ENCODE measurements at regions not wholly inside any gene's neighbourhood (a gene's known extent, or its start where the extent isn't known, plus 50 kb on each side); places are given as distances from the start of the nearest gene placed in this dataset.

DNA sequence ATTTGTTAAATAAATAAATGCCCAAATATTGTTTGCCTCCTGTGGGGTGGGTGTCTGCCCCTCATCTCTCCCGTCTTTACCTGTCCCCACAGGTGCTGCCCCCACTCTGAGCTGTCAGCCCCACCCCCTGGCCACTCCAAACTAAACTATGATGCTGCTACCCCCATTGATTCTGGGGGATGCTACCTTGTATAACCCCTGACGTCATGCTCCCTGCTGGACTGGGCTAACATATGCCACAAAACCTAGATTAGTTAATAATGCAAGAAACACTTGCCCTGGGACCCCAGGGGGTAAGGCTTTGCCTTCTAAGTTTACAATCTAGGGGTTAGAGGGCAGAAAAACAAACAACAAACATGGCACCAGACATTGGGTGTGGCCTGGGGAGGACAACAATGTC is 58.6 kb downstream of the MSX1 start:
- H3K4me1 ChIP-seq (ENCODE audit: control insufficient read depth in 2 of 3, insufficient read depth in 2 of 3, low read depth in 1 of 3, low read length in 3 of 3), result no peaks in the 10 kb centered on the region
- no peak for DNase-seq
- intact Hi-C loops (cut with DNase I), result no loop called here
- H3K27me3 ChIP-seq (ENCODE audit: control insufficient read depth, insufficient read depth, low read length), result no peaks in the 10 kb centered on the region
- no peaks in the 10 kb centered on the region for H3K36me3 ChIP-seq (ENCODE audit: control insufficient read depth in 2 of 3, insufficient read depth in 3 of 3, low read length in 3 of 3)
- no peak overlapping the region for H3K4me3 ChIP-seq (ENCODE audit: low read length in 3 of 3)
- H3K9me3 ChIP-seq (ENCODE audit: control insufficient read depth in 2 of 3, insufficient read depth in 1 of 3, low read length in 3 of 3), result peaks cover 0 to 5% (median 0%) of the 10 kb centered on the region in 3 donors
- no peak overlapping the region for H3K9ac ChIP-seq (ENCODE audit: low read length in 3 of 3)
- FAIRE-seq, result no peak
- TF ChIP-seq, protein P1, sequence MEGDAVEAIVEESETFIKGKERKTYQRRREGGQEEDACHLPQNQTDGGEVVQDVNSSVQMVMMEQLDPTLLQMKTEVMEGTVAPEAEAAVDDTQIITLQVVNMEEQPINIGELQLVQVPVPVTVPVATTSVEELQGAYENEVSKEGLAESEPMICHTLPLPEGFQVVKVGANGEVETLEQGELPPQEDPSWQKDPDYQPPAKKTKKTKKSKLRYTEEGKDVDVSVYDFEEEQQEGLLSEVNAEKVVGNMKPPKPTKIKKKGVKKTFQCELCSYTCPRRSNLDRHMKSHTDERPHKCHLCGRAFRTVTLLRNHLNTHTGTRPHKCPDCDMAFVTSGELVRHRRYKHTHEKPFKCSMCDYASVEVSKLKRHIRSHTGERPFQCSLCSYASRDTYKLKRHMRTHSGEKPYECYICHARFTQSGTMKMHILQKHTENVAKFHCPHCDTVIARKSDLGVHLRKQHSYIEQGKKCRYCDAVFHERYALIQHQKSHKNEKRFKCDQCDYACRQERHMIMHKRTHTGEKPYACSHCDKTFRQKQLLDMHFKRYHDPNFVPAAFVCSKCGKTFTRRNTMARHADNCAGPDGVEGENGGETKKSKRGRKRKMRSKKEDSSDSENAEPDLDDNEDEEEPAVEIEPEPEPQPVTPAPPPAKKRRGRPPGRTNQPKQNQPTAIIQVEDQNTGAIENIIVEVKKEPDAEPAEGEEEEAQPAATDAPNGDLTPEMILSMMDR (IDR thresholded peaks at IDR 0.05; ENCODE audit: borderline replicate concordance, extremely low read depth, insufficient read depth), result no peak
- H3K27ac ChIP-seq (ENCODE audit: low read depth in 2 of 2, low read length in 2 of 2), result no peak overlapping the region

DNA sequence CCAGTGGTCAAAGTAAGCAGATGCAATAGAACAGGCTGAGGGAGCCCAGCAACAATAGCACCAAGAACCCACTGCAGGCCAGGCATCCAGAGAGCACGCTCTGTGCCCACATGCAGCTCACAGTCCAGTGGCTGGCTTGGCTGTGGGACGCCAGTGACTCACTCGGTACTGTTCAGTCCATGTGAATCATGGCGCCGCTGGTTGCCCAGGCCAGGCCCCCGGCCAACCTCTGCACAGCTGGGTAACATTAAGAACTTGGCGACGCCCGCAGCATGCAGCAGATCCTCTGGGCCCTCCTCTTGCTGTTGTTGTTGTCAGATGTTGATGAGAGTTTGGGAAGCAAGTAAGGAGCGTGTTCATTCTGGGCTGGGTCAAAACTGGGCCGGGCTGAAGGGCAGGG is 60.5 kb downstream of the MSX1 start:
- FAIRE-seq (no peak), DNase-seq (no peak)
- Histone ChIP-seq H3K4me3 (ENCODE audit: low read length in 3 of 3) (no peak overlapping the region), H3K9me3 (ENCODE audit: control insufficient read depth in 2 of 3, insufficient read depth in 1 of 3, low read length in 3 of 3) (peaks cover 0 to 5% (median 0%) of the 10 kb centered on the region in 3 donors), H3K27me3 (ENCODE audit: control insufficient read depth, insufficient read depth, low read length) (no peaks in the 10 kb centered on the region), H3K9ac (ENCODE audit: low read length in 3 of 3) (no peak overlapping the region), H3K4me1 (ENCODE audit: control insufficient read depth in 2 of 3, insufficient read depth in 2 of 3, low read depth in 1 of 3, low read length in 3 of 3) (no peaks in the 10 kb centered on the region), H3K27ac (ENCODE audit: low read depth in 2 of 2, low read length in 2 of 2) (no peak overlapping the region), H3K36me3 (ENCODE audit: control insufficient read depth in 2 of 3, insufficient read depth in 3 of 3, low read length in 3 of 3) (no peaks in the 10 kb centered on the region)
- intact Hi-C loops (cut with DNase I), result no loop called here
- TF ChIP-seq, protein P1 (IDR thresholded peaks at IDR 0.05; ENCODE audit: borderline replicate concordance, extremely low read depth, insufficient read depth), result no peak

DNA sequence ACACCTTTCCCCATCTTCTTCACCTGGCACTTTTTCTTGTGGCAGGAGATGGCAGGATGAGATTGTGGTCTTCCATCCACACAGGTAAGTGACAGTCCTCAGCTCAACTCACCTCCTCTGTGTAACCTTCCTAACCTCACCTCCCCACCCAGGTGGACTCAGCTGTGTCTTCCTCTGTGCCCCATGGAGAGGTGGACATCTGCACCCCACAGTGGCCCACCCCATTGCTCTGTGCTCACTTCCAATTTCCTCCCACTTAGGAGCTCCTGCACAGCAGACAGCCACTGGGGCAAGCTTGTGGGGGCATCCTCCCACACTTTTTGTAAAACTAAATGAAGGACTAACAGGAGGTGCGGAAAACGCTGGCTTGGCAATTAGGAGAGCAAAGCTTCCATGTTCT is 61.6 kb downstream of the MSX1 start:
- DNase-seq (no peak), FAIRE-seq (no peak)
- no peak overlapping the region for H3K4me3 ChIP-seq (ENCODE audit: low read length in 3 of 3)

More for the DNA sequence above, 61.6 kb downstream of the MSX1 start:
- intact Hi-C loops (cut with DNase I), result no loop called here
- H3K9ac ChIP-seq (ENCODE audit: low read length in 3 of 3), result no peak overlapping the region
- peaks cover 0 to 5% (median 0%) of the 10 kb centered on the region in 3 donors for H3K9me3 ChIP-seq (ENCODE audit: control insufficient read depth in 2 of 3, insufficient read depth in 1 of 3, low read length in 3 of 3)
- no peak overlapping the region for H3K27ac ChIP-seq (ENCODE audit: low read depth in 2 of 2, low read length in 2 of 2)
- TF ChIP-seq, protein P1 (IDR thresholded peaks at IDR 0.05; ENCODE audit: borderline replicate concordance, extremely low read depth, insufficient read depth), result no peak
- no peaks in the 10 kb centered on the region for H3K4me1 ChIP-seq (ENCODE audit: control insufficient read depth in 2 of 3, insufficient read depth in 2 of 3, low read depth in 1 of 3, low read length in 3 of 3)
- H3K27me3 ChIP-seq (ENCODE audit: control insufficient read depth, insufficient read depth, low read length), result no peaks in the 10 kb centered on the region
- no peaks in the 10 kb centered on the region for H3K36me3 ChIP-seq (ENCODE audit: control insufficient read depth in 2 of 3, insufficient read depth in 3 of 3, low read length in 3 of 3)

All from kidney (tissue), 13 donors.